HEK293 (cell line): ENCODE measurements at regions not wholly inside any gene's neighbourhood (a gene's known extent, or its start where the extent isn't known, plus 50 kb on each side); places are given as distances from the start of the nearest gene placed in this dataset.

Source experiments
- CTCF ChIA-PET: fragments of 350-600 bp; formaldehyde crosslinking; extraction: SDS; loops from one replicate; lab custom pipeline; 2021; ENCODE audit warnings: antibody characterized with exemption; lab: Yijun Ruan, JAX
- POLR2A ChIA-PET: fragments of 300-600 bp; formaldehyde crosslinking; extraction: SDS; loops from one replicate; lab custom pipeline; 2020; ENCODE audit warnings: antibody characterized with exemption, inconsistent platforms; lab: Yijun Ruan, JAX
- H3K27ac ChIP-seq: fragments of 200-500 bp; sonication (Bioruptor generic); 2 replicates; pipeline ENCODE4 v1.5.1; 2014; ENCODE audit warnings: low read depth, low read length, control low read depth, inconsistent platforms; ENCODE audit errors: extremely low read depth
- H3K36me3 ChIP-seq, 2 experiments: fragments of 200-500 bp in 1 of 2; sonication (Bioruptor generic) in 1 of 2; 1 replicate in 1 of 2; 2 replicates in 1 of 2; pipeline ENCODE4 v1.5.1; 2014 to 2017; ENCODE audit warnings: inconsistent platforms in 2 of 2, low read length in 2 of 2; ENCODE audit not compliant: control insufficient read depth in 2 of 2, insufficient read depth in 1 of 2
- H3K4me1 ChIP-seq: fragments of 200-500 bp; sonication (Bioruptor generic); 2 replicates; pipeline ENCODE4 v1.5.1; 2014; ENCODE audit warnings: mild to moderate bottlenecking, low read length, inconsistent platforms; ENCODE audit not compliant: control insufficient read depth, insufficient read depth
- H3K4me3 ChIP-seq: 2 replicates; pipeline ENCODE4 v1.5.1; 2011; ENCODE audit warnings: low read depth, mild to moderate bottlenecking, control low read depth, low read length, moderate library complexity
- H3K9me3 ChIP-seq: fragments of 200-500 bp; sonication (Bioruptor generic); 2 replicates; pipeline ENCODE4 v1.5.1; 2014; ENCODE audit warnings: low read depth, low read length, inconsistent platforms; ENCODE audit not compliant: control insufficient read depth, insufficient read depth
- GLI2 ChIP-seq: fragments of 450-650 bp; formaldehyde crosslinking; IDR thresholded peaks from 2 replicates; pipeline ENCODE4; 2017; ENCODE audit warnings: missing biosample characterization, missing genetic modification characterization, low read depth, borderline replicate concordance
- KLF9 ChIP-seq: fragments of 450-650 bp; formaldehyde crosslinking; IDR thresholded peaks from 2 replicates; pipeline ENCODE4 v1.5.1; 2016; ENCODE audit warnings: missing biosample characterization, missing genetic modification characterization, low read depth
- OSR2 ChIP-seq: fragments of 450-650 bp; formaldehyde crosslinking; IDR thresholded peaks from 2 replicates; pipeline ENCODE4 v1.5.1; 2016; ENCODE audit warnings: missing biosample characterization, missing genetic modification characterization
- YY2 ChIP-seq: fragments of 450-650 bp; formaldehyde crosslinking; IDR thresholded peaks from 2 replicates; pipeline ENCODE4 v1.5.1; 2016; ENCODE audit warnings: missing biosample characterization, missing genetic modification characterization
- ZFHX2 ChIP-seq: fragments of 450-650 bp; formaldehyde crosslinking; conservative IDR thresholded peaks from 2 replicates; pipeline ENCODE4 v1.5.1; 2016; ENCODE audit warnings: missing biosample characterization, missing genetic modification characterization
- ZNF184 ChIP-seq: fragments of 450-650 bp; IDR thresholded peaks from 2 replicates; pipeline ENCODE4 v1.5.1; 2018; ENCODE audit warnings: missing biosample characterization, mild to moderate bottlenecking, missing genetic modification characterization
- ZNF23 ChIP-seq: fragments of 450-650 bp; formaldehyde crosslinking; IDR thresholded peaks from 2 replicates; pipeline ENCODE4 v1.5.1; 2016; ENCODE audit warnings: missing biosample characterization, missing genetic modification characterization, borderline replicate concordance
- ZNF404 ChIP-seq: fragments of 450-650 bp; formaldehyde crosslinking; IDR thresholded peaks from 2 replicates; pipeline ENCODE4 v1.5.1; 2017; ENCODE audit warnings: missing biosample characterization, missing genetic modification characterization
- ZNF473 ChIP-seq: fragments of 450-650 bp; formaldehyde crosslinking; IDR thresholded peaks from 2 replicates; pipeline ENCODE4 v1.5.1; 2017; ENCODE audit warnings: missing biosample characterization, missing genetic modification characterization
- ZNF555 ChIP-seq: fragments of 450-650 bp; formaldehyde crosslinking; conservative IDR thresholded peaks from 2 replicates; pipeline ENCODE4 v1.5.1; 2017; ENCODE audit warnings: missing biosample characterization, mild to moderate bottlenecking, missing genetic modification characterization, inconsistent platforms
- ZNF560 ChIP-seq: fragments of 450-650 bp; formaldehyde crosslinking; IDR thresholded peaks from 2 replicates; pipeline ENCODE4 v1.5.1; 2017; ENCODE audit warnings: missing biosample characterization, missing genetic modification characterization, borderline replicate concordance
- ZNF707 ChIP-seq: fragments of 450-650 bp; formaldehyde crosslinking; IDR thresholded peaks from 2 replicates; pipeline ENCODE4 v1.5.1; 2016; ENCODE audit warnings: missing biosample characterization, missing genetic modification characterization
- ZNF791 ChIP-seq: fragments of 450-650 bp; formaldehyde crosslinking; IDR thresholded peaks from 2 replicates; pipeline ENCODE4 v1.5.1; 2016; ENCODE audit warnings: missing biosample characterization, missing genetic modification characterization
- TF ChIP-seq, protein P1 (sequence below): fragments of 450-650 bp; formaldehyde crosslinking; conservative IDR thresholded peaks from 2 replicates; pipeline ENCODE4 v1.5.1; 2016; ENCODE audit warnings: low read depth, missing biosample characterization, missing genetic modification characterization
- TF ChIP-seq, protein P2 (sequence below): fragments of 450-650 bp; formaldehyde crosslinking; optimal IDR thresholded peaks from 2 replicates; pipeline ENCODE3; 2016; ENCODE audit warnings: missing biosample characterization, mild to moderate bottlenecking, missing genetic modification characterization
- TF ChIP-seq, protein P3 (sequence below): fragments of 450-650 bp; formaldehyde crosslinking; IDR thresholded peaks from 2 replicates; pipeline ENCODE4 v1.5.1; 2017; ENCODE audit warnings: missing biosample characterization, missing genetic modification characterization
- TF ChIP-seq, protein P4 (sequence below): fragments of 450-650 bp; formaldehyde crosslinking; IDR thresholded peaks from 2 replicates; pipeline ENCODE4 v1.5.1; 2017; ENCODE audit warnings: missing biosample characterization, missing genetic modification characterization
- TF ChIP-seq, protein P5 (sequence below): fragments of 450-650 bp; formaldehyde crosslinking; IDR thresholded peaks from 2 replicates; pipeline ENCODE4 v1.5.1; 2016; ENCODE audit warnings: missing biosample characterization, missing genetic modification characterization
- TF ChIP-seq, protein P6 (sequence below): fragments of 450-650 bp; formaldehyde crosslinking; IDR thresholded peaks from 2 replicates; pipeline ENCODE4 v1.5.1; 2016; ENCODE audit warnings: missing biosample characterization, missing genetic modification characterization
- TF ChIP-seq, protein P7 (sequence below): fragments of 450-650 bp; formaldehyde crosslinking; IDR thresholded peaks from 2 replicates; pipeline ENCODE4 v1.5.1; 2017; ENCODE audit warnings: missing biosample characterization, missing genetic modification characterization

DNA sequence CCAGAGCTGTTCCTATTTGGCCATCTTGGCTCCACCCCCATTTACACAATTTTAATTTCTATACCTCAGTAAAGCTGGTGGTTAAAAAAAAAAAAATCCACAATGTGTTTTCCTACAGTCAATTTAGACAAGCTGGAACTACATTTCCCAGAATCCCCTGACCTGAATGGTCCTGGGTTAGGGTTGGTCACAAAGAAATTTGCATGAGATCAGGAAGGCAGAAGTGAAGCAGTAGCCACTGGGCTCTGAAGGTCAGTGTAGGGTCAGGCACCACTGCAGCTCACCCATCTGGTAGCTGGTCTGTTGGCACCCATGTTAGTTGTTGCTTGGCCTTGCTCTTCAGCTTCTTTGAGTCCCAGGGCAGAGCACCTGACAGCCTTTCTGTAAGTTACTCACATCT lies 210.7 kb upstream of the API5 start (continued):
- TF ChIP-seq, protein P1, sequence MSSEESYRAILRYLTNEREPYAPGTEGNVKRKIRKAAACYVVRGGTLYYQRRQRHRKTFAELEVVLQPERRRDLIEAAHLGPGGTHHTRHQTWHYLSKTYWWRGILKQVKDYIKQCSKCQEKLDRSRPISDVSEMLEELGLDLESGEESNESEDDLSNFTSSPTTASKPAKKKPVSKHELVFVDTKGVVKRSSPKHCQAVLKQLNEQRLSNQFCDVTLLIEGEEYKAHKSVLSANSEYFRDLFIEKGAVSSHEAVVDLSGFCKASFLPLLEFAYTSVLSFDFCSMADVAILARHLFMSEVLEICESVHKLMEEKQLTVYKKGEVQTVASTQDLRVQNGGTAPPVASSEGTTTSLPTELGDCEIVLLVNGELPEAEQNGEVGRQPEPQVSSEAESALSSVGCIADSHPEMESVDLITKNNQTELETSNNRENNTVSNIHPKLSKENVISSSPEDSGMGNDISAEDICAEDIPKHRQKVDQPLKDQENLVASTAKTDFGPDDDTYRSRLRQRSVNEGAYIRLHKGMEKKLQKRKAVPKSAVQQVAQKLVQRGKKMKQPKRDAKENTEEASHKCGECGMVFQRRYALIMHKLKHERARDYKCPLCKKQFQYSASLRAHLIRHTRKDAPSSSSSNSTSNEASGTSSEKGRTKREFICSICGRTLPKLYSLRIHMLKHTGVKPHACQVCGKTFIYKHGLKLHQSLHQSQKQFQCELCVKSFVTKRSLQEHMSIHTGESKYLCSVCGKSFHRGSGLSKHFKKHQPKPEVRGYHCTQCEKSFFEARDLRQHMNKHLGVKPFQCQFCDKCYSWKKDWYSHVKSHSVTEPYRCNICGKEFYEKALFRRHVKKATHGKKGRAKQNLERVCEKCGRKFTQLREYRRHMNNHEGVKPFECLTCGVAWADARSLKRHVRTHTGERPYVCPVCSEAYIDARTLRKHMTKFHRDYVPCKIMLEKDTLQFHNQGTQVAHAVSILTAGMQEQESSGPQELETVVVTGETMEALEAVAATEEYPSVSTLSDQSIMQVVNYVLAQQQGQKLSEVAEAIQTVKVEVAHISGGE (tag by site-specific recombination) = no peak
- no peak for TF ChIP-seq GLI2 (tag by site-specific recombination)

DNA sequence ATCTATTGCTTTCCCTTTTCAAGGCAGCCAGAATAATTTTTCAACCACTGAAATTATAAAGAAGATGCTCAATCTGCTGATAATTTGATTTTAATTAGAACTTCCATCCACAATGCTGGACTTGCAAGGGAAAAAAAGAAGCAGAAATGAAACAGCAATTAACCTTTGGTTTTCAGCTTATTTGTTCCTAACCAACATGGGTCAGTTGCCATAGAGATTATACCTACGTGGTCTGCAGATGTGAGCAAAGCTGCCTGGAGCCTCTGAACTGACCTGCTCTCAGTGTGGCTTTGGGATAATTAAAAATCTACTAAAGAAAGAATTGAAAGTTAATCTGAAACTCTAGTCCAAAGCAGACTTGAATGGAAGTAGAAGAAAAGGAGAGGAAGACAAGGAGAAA lies 195.7 kb upstream of the API5 start:
- Histone ChIP-seq H3K4me3 (no peak overlapping the region), H3K27ac (no peak overlapping the region), H3K36me3 (no peaks in the 10 kb centered on the region), H3K4me1 (no peaks in the 10 kb centered on the region), H3K9me3 (no peaks in the 10 kb centered on the region)
- ChIA-PET CTCF (no interaction called here), POLR2A (no interaction called here)
- TF ChIP-seq ZNF707 (tag by site-specific recombination) (no peak), ZNF184 (tag by site-specific recombination) (no peak)

DNA sequence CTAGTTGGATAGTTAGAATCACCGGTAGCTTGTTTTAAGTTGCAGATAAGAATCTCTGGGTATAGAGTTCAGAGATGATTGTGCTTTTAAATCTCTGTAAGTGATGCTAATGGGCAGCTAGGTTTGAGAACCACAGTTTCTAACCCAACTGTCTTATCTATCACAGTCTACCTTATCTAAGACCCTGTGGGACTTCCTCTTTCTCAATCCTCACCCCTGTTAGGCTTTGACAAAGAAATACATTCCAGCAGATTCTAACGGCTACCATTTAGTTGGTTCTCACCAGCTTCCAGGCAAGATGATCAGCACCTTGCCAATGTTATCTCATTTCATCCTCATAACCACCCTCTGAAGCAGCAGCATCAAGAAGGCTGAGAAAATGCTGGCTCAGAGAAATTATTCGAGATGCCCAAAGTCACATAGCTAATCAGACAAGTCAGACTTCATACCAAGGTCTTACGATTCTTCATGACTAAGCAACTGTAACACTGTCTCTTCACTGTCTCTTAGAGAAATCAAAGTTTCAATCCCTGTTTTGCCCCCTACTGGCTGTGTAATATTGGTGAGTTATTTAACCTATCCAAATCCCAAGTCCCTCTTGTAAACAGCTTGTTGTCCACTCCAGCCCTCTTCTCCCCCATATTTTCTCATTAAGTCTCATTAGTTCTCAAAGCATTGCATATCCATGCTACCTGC lies 192.4 kb upstream of the API5 start:
- Histone ChIP-seq H3K27ac (no peak overlapping the region), H3K9me3 (no peaks in the 10 kb centered on the region), H3K36me3 (no peaks in the 10 kb centered on the region), H3K4me3 (no peak overlapping the region), H3K4me1 (no peaks in the 10 kb centered on the region)
- ChIA-PET CTCF (interaction anchor here (0.6 kb wide), 1 partner anchor 617 kb away, joined by 3 read pairs; no protein-coding TSS in a partner anchor), POLR2A (interaction anchor here (1.4 kb wide), 1 partner anchor 19 kb away, joined by 3 read pairs; no protein-coding TSS in a partner anchor)
- TF ChIP-seq ZNF404 (tag by site-specific recombination) (no peak), ZNF473 (tag by site-specific recombination) (no peak), KLF9 (tag by site-specific recombination) (no peak), OSR2 (no peak), ZNF555 (tag by site-specific recombination) (no peak), ZNF791 (tag by site-specific recombination) (no peak), YY2 (tag by site-specific recombination) (no peak), ZNF23 (tag by site-specific recombination) (no peak), ZFHX2 (no peak), ZNF560 (no peak)
- TF ChIP-seq, protein P2, sequence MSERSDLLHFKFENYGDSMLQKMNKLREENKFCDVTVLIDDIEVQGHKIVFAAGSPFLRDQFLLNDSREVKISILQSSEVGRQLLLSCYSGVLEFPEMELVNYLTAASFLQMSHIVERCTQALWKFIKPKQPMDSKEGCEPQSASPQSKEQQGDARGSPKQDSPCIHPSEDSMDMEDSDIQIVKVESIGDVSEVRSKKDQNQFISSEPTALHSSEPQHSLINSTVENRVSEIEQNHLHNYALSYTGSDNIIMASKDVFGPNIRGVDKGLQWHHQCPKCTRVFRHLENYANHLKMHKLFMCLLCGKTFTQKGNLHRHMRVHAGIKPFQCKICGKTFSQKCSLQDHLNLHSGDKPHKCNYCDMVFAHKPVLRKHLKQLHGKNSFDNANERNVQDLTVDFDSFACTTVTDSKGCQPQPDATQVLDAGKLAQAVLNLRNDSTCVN (tag by site-specific recombination) = no peak
- TF ChIP-seq, protein P3, sequence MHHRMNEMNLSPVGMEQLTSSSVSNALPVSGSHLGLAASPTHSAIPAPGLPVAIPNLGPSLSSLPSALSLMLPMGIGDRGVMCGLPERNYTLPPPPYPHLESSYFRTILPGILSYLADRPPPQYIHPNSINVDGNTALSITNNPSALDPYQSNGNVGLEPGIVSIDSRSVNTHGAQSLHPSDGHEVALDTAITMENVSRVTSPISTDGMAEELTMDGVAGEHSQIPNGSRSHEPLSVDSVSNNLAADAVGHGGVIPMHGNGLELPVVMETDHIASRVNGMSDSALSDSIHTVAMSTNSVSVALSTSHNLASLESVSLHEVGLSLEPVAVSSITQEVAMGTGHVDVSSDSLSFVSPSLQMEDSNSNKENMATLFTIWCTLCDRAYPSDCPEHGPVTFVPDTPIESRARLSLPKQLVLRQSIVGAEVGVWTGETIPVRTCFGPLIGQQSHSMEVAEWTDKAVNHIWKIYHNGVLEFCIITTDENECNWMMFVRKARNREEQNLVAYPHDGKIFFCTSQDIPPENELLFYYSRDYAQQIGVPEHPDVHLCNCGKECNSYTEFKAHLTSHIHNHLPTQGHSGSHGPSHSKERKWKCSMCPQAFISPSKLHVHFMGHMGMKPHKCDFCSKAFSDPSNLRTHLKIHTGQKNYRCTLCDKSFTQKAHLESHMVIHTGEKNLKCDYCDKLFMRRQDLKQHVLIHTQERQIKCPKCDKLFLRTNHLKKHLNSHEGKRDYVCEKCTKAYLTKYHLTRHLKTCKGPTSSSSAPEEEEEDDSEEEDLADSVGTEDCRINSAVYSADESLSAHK = no peak
- TF ChIP-seq, protein P4, sequence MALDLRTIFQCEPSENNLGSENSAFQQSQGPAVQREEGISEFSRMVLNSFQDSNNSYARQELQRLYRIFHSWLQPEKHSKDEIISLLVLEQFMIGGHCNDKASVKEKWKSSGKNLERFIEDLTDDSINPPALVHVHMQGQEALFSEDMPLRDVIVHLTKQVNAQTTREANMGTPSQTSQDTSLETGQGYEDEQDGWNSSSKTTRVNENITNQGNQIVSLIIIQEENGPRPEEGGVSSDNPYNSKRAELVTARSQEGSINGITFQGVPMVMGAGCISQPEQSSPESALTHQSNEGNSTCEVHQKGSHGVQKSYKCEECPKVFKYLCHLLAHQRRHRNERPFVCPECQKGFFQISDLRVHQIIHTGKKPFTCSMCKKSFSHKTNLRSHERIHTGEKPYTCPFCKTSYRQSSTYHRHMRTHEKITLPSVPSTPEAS = no peak
- TF ChIP-seq, protein P5, sequence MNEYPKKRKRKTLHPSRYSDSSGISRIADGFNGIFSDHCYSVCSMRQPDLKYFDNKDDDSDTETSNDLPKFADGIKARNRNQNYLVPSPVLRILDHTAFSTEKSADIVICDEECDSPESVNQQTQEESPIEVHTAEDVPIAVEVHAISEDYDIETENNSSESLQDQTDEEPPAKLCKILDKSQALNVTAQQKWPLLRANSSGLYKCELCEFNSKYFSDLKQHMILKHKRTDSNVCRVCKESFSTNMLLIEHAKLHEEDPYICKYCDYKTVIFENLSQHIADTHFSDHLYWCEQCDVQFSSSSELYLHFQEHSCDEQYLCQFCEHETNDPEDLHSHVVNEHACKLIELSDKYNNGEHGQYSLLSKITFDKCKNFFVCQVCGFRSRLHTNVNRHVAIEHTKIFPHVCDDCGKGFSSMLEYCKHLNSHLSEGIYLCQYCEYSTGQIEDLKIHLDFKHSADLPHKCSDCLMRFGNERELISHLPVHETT (tag by site-specific recombination) = no peak
- TF ChIP-seq, protein P6, sequence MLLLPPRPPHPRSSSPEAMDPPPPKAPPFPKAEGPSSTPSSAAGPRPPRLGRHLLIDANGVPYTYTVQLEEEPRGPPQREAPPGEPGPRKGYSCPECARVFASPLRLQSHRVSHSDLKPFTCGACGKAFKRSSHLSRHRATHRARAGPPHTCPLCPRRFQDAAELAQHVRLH (tag by site-specific recombination) = no peak
- TF ChIP-seq, protein P7, sequence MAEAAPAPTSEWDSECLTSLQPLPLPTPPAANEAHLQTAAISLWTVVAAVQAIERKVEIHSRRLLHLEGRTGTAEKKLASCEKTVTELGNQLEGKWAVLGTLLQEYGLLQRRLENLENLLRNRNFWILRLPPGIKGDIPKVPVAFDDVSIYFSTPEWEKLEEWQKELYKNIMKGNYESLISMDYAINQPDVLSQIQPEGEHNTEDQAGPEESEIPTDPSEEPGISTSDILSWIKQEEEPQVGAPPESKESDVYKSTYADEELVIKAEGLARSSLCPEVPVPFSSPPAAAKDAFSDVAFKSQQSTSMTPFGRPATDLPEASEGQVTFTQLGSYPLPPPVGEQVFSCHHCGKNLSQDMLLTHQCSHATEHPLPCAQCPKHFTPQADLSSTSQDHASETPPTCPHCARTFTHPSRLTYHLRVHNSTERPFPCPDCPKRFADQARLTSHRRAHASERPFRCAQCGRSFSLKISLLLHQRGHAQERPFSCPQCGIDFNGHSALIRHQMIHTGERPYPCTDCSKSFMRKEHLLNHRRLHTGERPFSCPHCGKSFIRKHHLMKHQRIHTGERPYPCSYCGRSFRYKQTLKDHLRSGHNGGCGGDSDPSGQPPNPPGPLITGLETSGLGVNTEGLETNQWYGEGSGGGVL (tag by site-specific recombination) = no peak
